H9 (cell line): ENCODE measurements at regions not wholly inside any gene's neighbourhood (a gene's known extent, or its start where the extent isn't known, plus 50 kb on each side); places are given as distances from the start of the nearest gene placed in this dataset.
A peak's percentile ranks its signal among the peaks of the same experiment; 100 is the strongest.

Experiments
- DNase-seq: peaks from one replicate; pipeline ENCODE4 v3.0.0-alpha.2; 2017
- H2AFZ ChIP-seq: one replicate; pipeline ENCODE4 v1.6.1; 2013; ENCODE audit warnings: mild to moderate bottlenecking, low read length, control low read depth, moderate library complexity
- H2AK5ac ChIP-seq: 2 replicates; pipeline ENCODE4 v1.6.1; 2013; ENCODE audit warnings: low read length, control low read depth, mixed read lengths; ENCODE audit not compliant: insufficient read length
- H2BK120ac ChIP-seq: one replicate; pipeline ENCODE4 v1.6.1; 2013; ENCODE audit warnings: low read depth, mild to moderate bottlenecking, low read length, control low read depth, inconsistent platforms; ENCODE audit not compliant: poor library complexity, severe bottlenecking
- H2BK12ac ChIP-seq: 2 replicates; pipeline ENCODE4 v1.6.1; 2013; ENCODE audit warnings: low read length, control low read depth, mixed read lengths, low read depth; ENCODE audit not compliant: insufficient read length
- H2BK15ac ChIP-seq: 2 replicates; pipeline ENCODE4 v1.6.1; 2013; ENCODE audit warnings: low read depth, low read length, control low read depth
- H2BK20ac ChIP-seq: one replicate; pipeline ENCODE4 v1.6.1; 2013; ENCODE audit warnings: low read depth, mild to moderate bottlenecking, low read length, control low read depth, inconsistent platforms; ENCODE audit not compliant: poor library complexity, severe bottlenecking
- H2BK5ac ChIP-seq: 2 replicates; pipeline ENCODE4 v1.6.1; 2013; ENCODE audit warnings: low read length, control low read depth, mixed read lengths; ENCODE audit not compliant: insufficient read length
- H3K14ac ChIP-seq: 2 replicates; pipeline ENCODE4 v1.6.1; 2013; ENCODE audit warnings: low read length, control low read depth; ENCODE audit not compliant: insufficient read depth
- H3K18ac ChIP-seq: 2 replicates; pipeline ENCODE4 v1.6.1; 2013; ENCODE audit warnings: low read depth, mild to moderate bottlenecking, mixed read lengths, low read length, control low read depth; ENCODE audit not compliant: insufficient read length
- H3K23ac ChIP-seq: 2 replicates; pipeline ENCODE4 v1.6.1; 2013; ENCODE audit warnings: low read length, control low read depth, mixed read lengths, low read depth; ENCODE audit not compliant: insufficient read length
- H3K23me2 ChIP-seq: 2 replicates; pipeline ENCODE4 v1.6.1; 2013; ENCODE audit warnings: low read depth, mild to moderate bottlenecking, mixed read lengths, low read length, control low read depth; ENCODE audit not compliant: insufficient read length, poor library complexity, severe bottlenecking
- H3K27ac ChIP-seq: 2 replicates; pipeline ENCODE4 v1.5.1; 2013; ENCODE audit warnings: low read length, control low read depth, mixed read lengths, low read depth; ENCODE audit not compliant: insufficient read length
- H3K27me3 ChIP-seq: 2 replicates; pipeline ENCODE4 v1.6.1; 2013; ENCODE audit warnings: low read length, control low read depth, inconsistent platforms; ENCODE audit not compliant: insufficient read depth
- H3K4ac ChIP-seq: 2 replicates; pipeline ENCODE4 v1.6.1; 2013; ENCODE audit warnings: low read depth, mild to moderate bottlenecking, control low read depth, inconsistent platforms, low read length, moderate library complexity
- H3K4me1 ChIP-seq: 2 replicates; pipeline ENCODE4 v1.6.1; 2013; ENCODE audit warnings: low read length, control low read depth, inconsistent platforms; ENCODE audit not compliant: insufficient read depth
- H3K4me2 ChIP-seq: 2 replicates; pipeline ENCODE4 v1.6.1; 2013; ENCODE audit warnings: low read length, control low read depth, mixed read lengths; ENCODE audit not compliant: insufficient read length, insufficient read depth
- H3K56ac ChIP-seq: 2 replicates; pipeline ENCODE4 v1.6.1; 2013; ENCODE audit warnings: low read depth, mild to moderate bottlenecking, mixed read lengths, low read length, control low read depth; ENCODE audit not compliant: insufficient read length
- H3K79me1 ChIP-seq: 2 replicates; pipeline ENCODE4 v1.6.1; 2013; ENCODE audit warnings: low read depth, mild to moderate bottlenecking, moderate library complexity, low read length, control low read depth, inconsistent platforms; ENCODE audit not compliant: insufficient read depth, poor library complexity, severe bottlenecking
- H3K79me2 ChIP-seq: 2 replicates; pipeline ENCODE4 v1.6.1; 2013; ENCODE audit warnings: low read length, control low read depth, inconsistent platforms; ENCODE audit not compliant: insufficient read depth
- H3K9ac ChIP-seq: 2 replicates; pipeline ENCODE4 v1.6.1; 2013; ENCODE audit warnings: low read length, control low read depth, mixed read lengths; ENCODE audit not compliant: insufficient read length; ENCODE audit errors: extremely low read depth
- H3K9me3 ChIP-seq: one replicate; pipeline ENCODE4 v1.6.1; 2013; ENCODE audit warnings: low read depth, low read length, inconsistent platforms; ENCODE audit not compliant: control insufficient read depth
- H3T11ph ChIP-seq: one replicate; pipeline ENCODE4 v1.6.1; 2013; ENCODE audit warnings: mild to moderate bottlenecking, low read length, control low read depth, inconsistent platforms
- H4K20me1 ChIP-seq: one replicate; pipeline ENCODE4 v1.6.1; 2013; ENCODE audit not compliant: control insufficient read depth, insufficient read length, insufficient read depth
- H4K5ac ChIP-seq: 2 replicates; pipeline ENCODE4 v1.6.1; 2013; ENCODE audit warnings: low read depth, mild to moderate bottlenecking, mixed read lengths, low read length, control low read depth; ENCODE audit not compliant: insufficient read length
- H4K8ac ChIP-seq: replicated peaks from 2 replicates; pipeline ENCODE4 v1.6.1; 2013; ENCODE audit warnings: low read length, control low read depth, mixed read lengths, low read depth; ENCODE audit not compliant: insufficient read length
- H4K91ac ChIP-seq: 2 replicates; pipeline ENCODE4 v1.6.1; 2013; ENCODE audit warnings: low read depth, mild to moderate bottlenecking, moderate library complexity, mixed read lengths, low read length, control low read depth; ENCODE audit not compliant: insufficient read length
- H3K27ac Mint-ChIP-seq, 3 experiments: 2 replicates in 2 of 3; 3 replicates in 1 of 3; pipeline ENCODE4 v1.8.0; 2020 to 2021; ENCODE audit warnings: mixed read lengths in 3 of 3, mild to moderate bottlenecking in 1 of 3, moderate library complexity in 1 of 3
- H3K27me3 Mint-ChIP-seq: 2 replicates; pipeline ENCODE4 v1.8.0; 2021; ENCODE audit warnings: low read depth, mild to moderate bottlenecking, moderate library complexity, mixed read lengths
- H3K36me3 Mint-ChIP-seq, 3 experiments: 2 replicates in 2 of 3; 3 replicates in 1 of 3; pipeline ENCODE4 v1.8.0; 2020 to 2021; ENCODE audit warnings: low read depth in 3 of 3, mixed read lengths in 3 of 3; ENCODE audit not compliant: insufficient read depth in 1 of 3
- H3K4me1 Mint-ChIP-seq, 2 experiments: 2 replicates each; pipeline ENCODE4 v1.8.0; 2020; ENCODE audit warnings: mixed read lengths in 2 of 2
- H3K4me3 Mint-ChIP-seq, 2 experiments: 2 replicates in 1 of 2; 3 replicates in 1 of 2; pipeline ENCODE4 v1.8.0; 2020 to 2021; ENCODE audit warnings: mild to moderate bottlenecking in 2 of 2, mixed read lengths in 2 of 2, moderate library complexity in 1 of 2
- H3K9me3 Mint-ChIP-seq, 2 experiments: 2 replicates in 1 of 2; 3 replicates in 1 of 2; pipeline ENCODE4 v1.8.0; 2020; ENCODE audit warnings: mild to moderate bottlenecking in 2 of 2, mixed read lengths in 2 of 2, moderate library complexity in 1 of 2
- CTCF ChIP-seq: fragments of 200-600 bp; sonication (generic); conservative IDR thresholded peaks from 3 replicates; pipeline ENCODE4 v1.8.0; 2021; ENCODE audit warnings: antibody characterized with exemption, mild to moderate bottlenecking
- WGBS: extraction: QIAGEN DNeasy Blood & Tissue Kit; methylation state at CpG from one replicate; pipeline ENCODE4 v1.1.7; 2013; ENCODE audit warnings: missing lambda C conversion rate, low lambda C conversion rate, mixed read lengths; ENCODE audit not compliant: insufficient read length; ENCODE audit errors: extremely low coverage; 5-methylcytosine and 5-hydroxymethylcytosine counted together

DNA sequence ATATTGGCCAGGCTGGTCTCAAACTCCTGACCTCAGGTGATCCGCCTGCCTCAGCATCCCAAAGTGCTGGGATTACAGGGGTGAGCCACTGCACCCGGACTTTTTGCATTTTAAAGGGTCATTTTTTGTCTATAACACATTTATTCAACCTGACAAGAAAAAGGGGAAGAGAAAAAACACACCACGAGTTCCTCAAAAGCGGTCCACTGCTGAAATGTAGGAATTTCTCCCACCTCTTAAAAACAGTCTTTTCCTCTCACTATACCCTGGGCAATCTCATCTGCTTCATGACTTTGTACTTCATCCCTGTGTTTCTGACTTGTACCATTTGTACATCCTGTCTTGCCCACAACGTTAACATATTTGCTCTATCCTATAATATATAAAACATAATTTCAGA, 413.3 kb upstream of the PTBP2 start:
- no peaks in the 10 kb centered on the region for H3K4me1 Mint-ChIP-seq
- H4K5ac ChIP-seq, result no peak overlapping the region
- no peaks in the 10 kb centered on the region for H4K20me1 ChIP-seq
- H3K56ac ChIP-seq, result no peak overlapping the region
- H3K23ac ChIP-seq, result no peak overlapping the region
- H2BK20ac ChIP-seq, result no peak overlapping the region
- no peak for DNase-seq
- H3K14ac ChIP-seq, result no peak overlapping the region
- no peaks in the 10 kb centered on the region for H3K4me1 ChIP-seq
- H2BK120ac ChIP-seq, result no peak overlapping the region
- no peak overlapping the region for H3K4ac ChIP-seq
- no peaks in the 10 kb centered on the region for H3K9me3 ChIP-seq
- no peak overlapping the region for H3K9ac ChIP-seq
- no peak overlapping the region for H4K91ac ChIP-seq
- H2BK15ac ChIP-seq, result no peak overlapping the region
- H3T11ph ChIP-seq, result no peak overlapping the region
- H4K8ac ChIP-seq, result no peak overlapping the region
- H2BK5ac ChIP-seq, result no peak overlapping the region
- no peaks in the 10 kb centered on the region for H3K27me3 ChIP-seq
- no peak for TF ChIP-seq CTCF
- H3K79me1 ChIP-seq, result no peaks in the 10 kb centered on the region
- no peak overlapping the region for H3K4me3 Mint-ChIP-seq
- no peaks in the 10 kb centered on the region; a peak in 1 of 7 replicates for H3K36me3 Mint-ChIP-seq
- no peaks in the 10 kb centered on the region for H3K79me2 ChIP-seq
- H3K9me3 Mint-ChIP-seq, result peaks cover 3% of the 10 kb centered on the region in 2 experiments; a peak in 2 of 5 replicates
- no peaks in the 10 kb centered on the region for H3K27me3 Mint-ChIP-seq
- WGBS, result no CpG with 5 or more reads among the region's 5 CpGs
- H2BK12ac ChIP-seq, result no peak overlapping the region
- H3K4me2 ChIP-seq, result no peak overlapping the region
- H3K27ac Mint-ChIP-seq, result peak overlapping the region in 2 of 3 experiments; percentile 30 to 88; a peak in 2 of 7 replicates
- no peak overlapping the region for H3K27ac ChIP-seq
- no peak overlapping the region for H2AFZ ChIP-seq
- H2AK5ac ChIP-seq, result no peak overlapping the region
- H3K18ac ChIP-seq, result no peak overlapping the region
- H3K23me2 ChIP-seq, result no peaks in the 10 kb centered on the region
